ENCODE measurements at regions not wholly inside any gene's neighbourhood (a gene's known extent, or its start where the extent isn't known, plus 50 kb on each side); places are given as distances from the start of the nearest gene placed in this dataset.

GRCh38 chr5:67520161-67520908, 323.7 kb upstream of the CD180 start (continued):
- TF ChIP-seq ZNF425 (CRISPR knock-in tag; conservative IDR thresholded peaks at IDR 0.05) (no peak), ATF1 (CRISPR knock-in tag; IDR thresholded peaks at IDR 0.05) (no peak), SMAD3 (CRISPR knock-in tag; IDR thresholded peaks at IDR 0.05; ENCODE audit: borderline replicate concordance) (no peak), JAZF1 (CRISPR knock-in tag; IDR thresholded peaks at IDR 0.05) (no peak), CBFB (CRISPR knock-in tag; IDR thresholded peaks at IDR 0.05; ENCODE audit: low read depth) (no peak), ZNF396 (CRISPR knock-in tag; IDR thresholded peaks at IDR 0.05; ENCODE audit: borderline replicate concordance) (no peak), E2F1 (CRISPR knock-in tag; IDR thresholded peaks at IDR 0.05) (no peak), ATF6 (CRISPR knock-in tag; IDR thresholded peaks at IDR 0.05) (no peak)

- CTCF ChIA-PET, result no interaction called here
- POLR2A ChIA-PET, result no interaction called here
- TF ChIP-seq GTF2I (CRISPR knock-in tag; conservative IDR thresholded peaks at IDR 0.05), result no peak
- TF ChIP-seq JUN (CRISPR knock-in tag; IDR thresholded peaks at IDR 0.05), result no peak
- no peak for TF ChIP-seq ZSCAN18 (CRISPR knock-in tag; IDR thresholded peaks at IDR 0.05)
- TF ChIP-seq MXD4 (CRISPR knock-in tag; IDR thresholded peaks at IDR 0.05; ENCODE audit: borderline replicate concordance), result no peak
- TF ChIP-seq ATF3 (CRISPR knock-in tag; conservative IDR thresholded peaks at IDR 0.05), result no peak
- no peak for TF ChIP-seq MAX (CRISPR knock-in tag; IDR thresholded peaks at IDR 0.05)
- no peak for TF ChIP-seq AFF4 (CRISPR knock-in tag; IDR thresholded peaks at IDR 0.05; ENCODE audit: borderline replicate concordance)
- no peak for TF ChIP-seq NR3C1 (CRISPR knock-in tag; conservative IDR thresholded peaks at IDR 0.05; ENCODE audit: low read depth)
- TF ChIP-seq JAZF1 (CRISPR knock-in tag; IDR thresholded peaks at IDR 0.05), result no peak
- no peak for TF ChIP-seq FOXK1 (CRISPR knock-in tag; IDR thresholded peaks at IDR 0.05)
- no peak for TF ChIP-seq ZBTB21 (CRISPR knock-in tag; IDR thresholded peaks at IDR 0.05; ENCODE audit: borderline replicate concordance)
- no peak for TF ChIP-seq ESRRA (CRISPR knock-in tag; IDR thresholded peaks at IDR 0.05; ENCODE audit: borderline replicate concordance)
- no peaks in the 10 kb centered on the region for H3K27me3 Mint-ChIP-seq (ENCODE audit: low read depth)
- ATAC-seq, result no peak
- H3K36me3 Mint-ChIP-seq, result no peaks in the 10 kb centered on the region
- no peak overlapping the region for H3K4me3 Mint-ChIP-seq
- H3K4me1 Mint-ChIP-seq, result 0 out of 2 replicates have a peak, but pooled peaks cover 2% of the 10 kb centered on the region
- DNase-seq (ENCODE audit: low spot score), result no peak
- H3K9me3 Mint-ChIP-seq, result no peaks in the 10 kb centered on the region
- no peak overlapping the region for H3K27ac Mint-ChIP-seq
Observed at GRCh38 chr5:67518227-67518626, 321.6 kb upstream of the CD180 start.

Measured in WTC11 (cell line).